Brain microvascular endothelial cell (primary cell): ENCODE measurements at regions not wholly inside any gene's neighbourhood (a gene's known extent, or its start where the extent isn't known, plus 50 kb on each side); places are given as distances from the start of the nearest gene placed in this dataset.

Experiments used
- DNase-seq: peaks from one replicate; pipeline ENCODE4 v3.0.0-alpha.2; 2020
- H3K27ac ChIP-seq: fragments of 250-450 bp; sonication (Bioruptor Pico); 2 replicates; pipeline ENCODE4 v1.5.1; 2020; ENCODE audit warnings: mild to moderate bottlenecking, moderate library complexity
- H3K27me3 ChIP-seq: fragments of 250-450 bp; sonication (Bioruptor Pico); replicated peaks from 2 replicates; pipeline ENCODE4 v1.5.1; 2020; ENCODE audit warnings: mild to moderate bottlenecking
- H3K36me3 ChIP-seq: fragments of 250-450 bp; sonication (Bioruptor Pico); replicated peaks from 2 replicates; pipeline ENCODE4 v1.5.1; 2020; ENCODE audit warnings: mild to moderate bottlenecking
- H3K4me3 ChIP-seq: 2 replicates; pipeline ENCODE4 v1.5.1; 2011; ENCODE audit warnings: low read depth, mild to moderate bottlenecking, control low read depth, low read length, moderate library complexity
- CTCF ChIP-seq: IDR thresholded peaks from 2 replicates; pipeline ENCODE4 v1.5.1; 2011; ENCODE audit warnings: low read depth, mild to moderate bottlenecking, moderate library complexity, low read length, control low read depth, inconsistent platforms; ENCODE audit errors: missing control alignments
- in situ Hi-C: cut with HindIII; loops from 2 replicates; pipeline ENCODE4 v1.10.0; 2017; ENCODE audit warnings: low sequenced_read_pairs, low pct_ligation_motif_present

- Histone ChIP-seq H3K27ac (no peak overlapping the region), H3K4me3 (no peak overlapping the region), H3K27me3 (no peaks in the 10 kb centered on the region), H3K36me3 (no peaks in the 10 kb centered on the region)
- TF ChIP-seq CTCF: no peak
- in situ Hi-C loops: no loop called here
- no peak for DNase-seq
These were observed 221.6 kb downstream of the ACTL7B start for GRCh38 chr9:108634204-108634603.

- H3K27ac ChIP-seq: no peak overlapping the region
- in situ Hi-C loops: no loop called here
- TF ChIP-seq CTCF: no peak
- H3K36me3 ChIP-seq: no peaks in the 10 kb centered on the region
- H3K27me3 ChIP-seq: no peaks in the 10 kb centered on the region
- H3K4me3 ChIP-seq: no peak overlapping the region
- DNase-seq: no peak
These were observed 224.1 kb downstream of the ACTL7B start for GRCh38 chr9:108631496-108632285.

GRCh38 chr9:108628316-108628715, 227.5 kb downstream of the ACTL7B start:
- no peak for DNase-seq
- H3K36me3 ChIP-seq: no peaks in the 10 kb centered on the region
- in situ Hi-C loops: no loop called here
- no peak overlapping the region for H3K4me3 ChIP-seq
- no peaks in the 10 kb centered on the region for H3K27me3 ChIP-seq
- no peak overlapping the region for H3K27ac ChIP-seq
- TF ChIP-seq CTCF: no peak

DNA sequence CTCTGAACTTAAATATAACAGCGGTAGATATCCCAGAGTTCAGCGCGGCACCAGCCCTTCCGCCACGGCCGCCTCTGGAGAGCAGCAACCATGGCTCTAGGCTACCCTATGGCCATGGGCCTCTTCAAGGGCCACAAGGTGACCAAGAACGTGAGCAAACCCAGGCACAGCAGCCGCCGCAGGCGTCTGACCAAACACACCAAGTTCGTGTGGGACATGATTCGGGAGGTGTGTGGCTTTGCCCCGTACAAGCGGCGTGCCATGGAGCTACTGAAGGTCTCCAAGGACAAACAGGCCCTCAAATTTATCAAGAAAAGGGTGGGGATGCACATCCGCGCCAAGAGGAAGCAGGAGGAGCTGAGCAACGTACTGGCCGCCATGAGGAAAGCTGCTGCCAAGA, 229.0 kb downstream of the ACTL7B start:
- Histone ChIP-seq H3K36me3 (no peaks in the 10 kb centered on the region), H3K4me3 (no peak overlapping the region), H3K27me3 (no peaks in the 10 kb centered on the region), H3K27ac (no peak overlapping the region)
- TF ChIP-seq CTCF: no peak
- in situ Hi-C loops: no loop called here
- DNase-seq: no peak

- no peaks in the 10 kb centered on the region for H3K27me3 ChIP-seq
- no peaks in the 10 kb centered on the region for H3K36me3 ChIP-seq
- no peak overlapping the region for H3K4me3 ChIP-seq
- DNase-seq: peak; percentile 62
- H3K27ac ChIP-seq: peak overlapping the region; percentile 24
- no peak for TF ChIP-seq CTCF
- in situ Hi-C loops: no loop called here
These were observed 233.6 kb downstream of the ACTL7B start for GRCh38 chr9:108621991-108622855.
